HCT116 (cell line): ENCODE measurements at regions not wholly inside any gene's neighbourhood (a gene's known extent, or its start where the extent isn't known, plus 50 kb on each side); places are given as distances from the start of the nearest gene placed in this dataset.

Experiments
- ATAC-seq: fragments of 200-7000 bp; cut with Tn5 transposase; 2 replicates; pipeline ENCODE4 v1.9.1; 2020; ENCODE audit warnings: mild to moderate bottlenecking, moderate library complexity
- BruUV-seq: library from RNA; stranded (reverse); fragments of 400-500 nt; replicated peaks from 2 replicates; lab custom pipeline; 2021; lab: Mats Ljungman, UMichigan
- CTCF ChIA-PET: fragments of 300-600 bp; sonication (Branson Sonifier 250); formaldehyde crosslinking; loops from one replicate; lab custom pipeline; 2021; ENCODE audit warnings: antibody characterized with exemption; lab: Charles Lee
- POLR2A ChIA-PET: fragments of 300-600, 350-600 bp; sonication (Branson Sonifier 250); formaldehyde crosslinking; loops from one replicate; lab custom pipeline; 2021; ENCODE audit warnings: antibody characterized with exemption; lab: Charles Lee
- RAD21 ChIA-PET, 2 experiments: fragments of 300-600 bp; sonication (Branson Sonifier 250); formaldehyde crosslinking; loops; one replicate each; lab custom pipeline; 2023; ENCODE audit warnings: low total read pairs in 2 of 2; ENCODE audit not compliant: uncharacterized antibody in 2 of 2, unreplicated experiment in 2 of 2, low non-redundant PET in 1 of 2; lab: Charles Lee
- DNase-seq: peaks from one replicate; pipeline ENCODE4 v3.0.0-alpha.2; 2010; ENCODE audit warnings: low read depth, low spot score
- H2AFZ ChIP-seq: fragments of 200-600 bp; shearing (Covaris generic), sonication (generic); 2 replicates; pipeline ENCODE4 v1.6.1; 2017; ENCODE audit warnings: low read depth, mixed run types, mixed read lengths, antibody characterized with exemption, low read length; ENCODE audit not compliant: poor library complexity, severe bottlenecking
- H3K27ac ChIP-seq: 2 replicates; pipeline ENCODE4 v1.5.1; 2012; ENCODE audit warnings: low read depth, low read length
- H3K27me3 ChIP-seq: fragments of 200-600 bp; sonication (generic); 2 replicates; pipeline ENCODE4 v1.6.1; 2016; ENCODE audit warnings: mixed run types, low read length, mixed read lengths; ENCODE audit not compliant: insufficient read depth
- H3K36me3 ChIP-seq, 2 experiments: fragments of 200-500 bp in 1 of 2; fragments of 200-600 bp in 1 of 2; sonication (Bioruptor generic) in 1 of 2; sonication (generic) in 1 of 2; 2 replicates each; pipeline versions ENCODE4 v1.5.1 to v1.6.1; 2014 to 2016; ENCODE audit warnings: low read length in 2 of 2, inconsistent platforms in 1 of 2, mixed read lengths in 1 of 2, mixed run types in 1 of 2; ENCODE audit not compliant: insufficient read depth in 2 of 2, control insufficient read depth in 1 of 2
- H3K4me1 ChIP-seq, 2 experiments: fragments of 200-600 bp in 1 of 2; sonication (generic) in 1 of 2; 2 replicates each; pipeline versions ENCODE4 v1.5.1 to v1.6.1; 2012 to 2017; ENCODE audit warnings: low read length in 2 of 2, inconsistent platforms in 1 of 2, mild to moderate bottlenecking in 1 of 2, mixed read lengths in 1 of 2, mixed run types in 1 of 2, moderate library complexity in 1 of 2; ENCODE audit not compliant: insufficient read depth in 2 of 2, control insufficient read depth in 1 of 2
- H3K4me2 ChIP-seq: fragments of 200-600 bp; sonication (generic); 2 replicates; pipeline ENCODE4 v1.6.1; 2017; ENCODE audit warnings: mixed run types, low read length, mixed read lengths
- H3K4me3 ChIP-seq, 2 experiments: fragments of 200-600 bp in 1 of 2; sonication (generic) in 1 of 2; replicated peaks in 1 of 2; 2 replicates each; pipeline ENCODE4 v1.5.1; 2011 to 2016; ENCODE audit warnings: low read length in 2 of 2, control low read depth in 1 of 2, low read depth in 1 of 2, mild to moderate bottlenecking in 1 of 2, mixed read lengths in 1 of 2, mixed run types in 1 of 2
- H3K79me2 ChIP-seq: fragments of 200-600 bp; sonication (generic); 2 replicates; pipeline ENCODE4 v1.6.1; 2017; ENCODE audit warnings: mild to moderate bottlenecking, mixed run types, low read length, moderate library complexity, mixed read lengths; ENCODE audit not compliant: insufficient read depth
- H3K9ac ChIP-seq: fragments of 200-600 bp; sonication (generic); 2 replicates; pipeline ENCODE4 v1.6.1; 2016; ENCODE audit warnings: low read length, mixed read lengths
- H3K9me2 ChIP-seq: fragments of 200-600 bp; sonication (generic), shearing (Covaris generic); 2 replicates; pipeline ENCODE4 v1.6.1; 2017; ENCODE audit warnings: mixed run types, mild to moderate bottlenecking, moderate library complexity; ENCODE audit not compliant: insufficient read depth
- H3K9me3 ChIP-seq, 2 experiments: fragments of 200-500 bp in 1 of 2; fragments of 200-600 bp in 1 of 2; sonication (Bioruptor generic) in 1 of 2; sonication (generic) in 1 of 2; 2 replicates each; pipeline ENCODE4 v1.6.1; 2014 to 2017; ENCODE audit warnings: low read length in 2 of 2, mixed read lengths in 2 of 2, inconsistent platforms in 1 of 2, low read depth in 1 of 2, mild to moderate bottlenecking in 1 of 2, mixed run types in 1 of 2, moderate library complexity in 1 of 2; ENCODE audit not compliant: control insufficient read depth in 1 of 2, insufficient read depth in 1 of 2
- H4K20me1 ChIP-seq: fragments of 200-600 bp; sonication (generic), shearing (Covaris generic); 2 replicates; pipeline ENCODE4 v1.6.1; 2017; ENCODE audit warnings: mixed run types, mild to moderate bottlenecking, moderate library complexity; ENCODE audit not compliant: insufficient read depth
- CEBPB ChIP-seq: IDR thresholded peaks from 2 replicates; pipeline ENCODE4 v1.6.1; 2012; ENCODE audit warnings: low read depth
- ELF1 ChIP-seq: IDR thresholded peaks from 2 replicates; pipeline ENCODE4 v1.6.1; 2012; ENCODE audit warnings: low read depth, borderline replicate concordance
- EZH2 ChIP-seq: fragments of 200-600 bp; sonication (generic); IDR thresholded peaks from 2 replicates; pipeline ENCODE4 v1.6.1; 2017; ENCODE audit warnings: antibody characterized with exemption, mixed run types
- EZH2phosphoT487 ChIP-seq: fragments of 200-600 bp; IDR thresholded peaks from 2 replicates; pipeline ENCODE4 v1.6.1; 2018; ENCODE audit warnings: antibody characterized with exemption, borderline replicate concordance
- FOSL1 ChIP-seq: IDR thresholded peaks from 2 replicates; pipeline ENCODE4 v1.6.1; 2012; ENCODE audit warnings: low read depth
- JUND ChIP-seq: IDR thresholded peaks from 2 replicates; pipeline ENCODE4 v1.6.1; 2012
- POLR2A ChIP-seq: IDR thresholded peaks from 2 replicates; pipeline ENCODE4 v1.7.0; 2011; ENCODE audit warnings: borderline replicate concordance; ENCODE audit not compliant: insufficient read depth, insufficient read length; ENCODE audit errors: extremely low read depth
- SP1 ChIP-seq: IDR thresholded peaks from 2 replicates; pipeline ENCODE4 v1.6.1; 2012; ENCODE audit warnings: low read depth
- SRF ChIP-seq: IDR thresholded peaks from 2 replicates; pipeline ENCODE4 v1.6.1; 2012; ENCODE audit warnings: low read depth
- YY1 ChIP-seq: IDR thresholded peaks from 2 replicates; pipeline ENCODE4 v1.6.1; 2011; ENCODE audit warnings: low read length, low read depth, moderate library complexity, mild to moderate bottlenecking; ENCODE audit not compliant: insufficient replicate concordance; ENCODE audit errors: extremely low read depth
- ZBTB33 ChIP-seq: IDR thresholded peaks from 2 replicates; pipeline ENCODE4 v1.6.1; 2011; ENCODE audit warnings: mild to moderate bottlenecking, low read length, moderate library complexity; ENCODE audit not compliant: insufficient replicate concordance; ENCODE audit errors: extremely low read depth
- ZNF274 ChIP-seq: fragments of 200-500 bp; sonication (Bioruptor generic); IDR thresholded peaks from 2 replicates; pipeline ENCODE4 v1.6.1; 2014; ENCODE audit warnings: mild to moderate bottlenecking, low read depth, low read length, inconsistent platforms
- intact Hi-C: fragments of 100-400 bp; cut with micrococcal nuclease; formaldehyde crosslinking; loops from 2 replicates; pipeline ENCODE4 v1.10.0; 2022
- TF ChIP-seq, protein P1 (sequence below): IDR thresholded peaks from 2 replicates; pipeline ENCODE4 v1.6.1; 2012; ENCODE audit warnings: low read depth
- TF ChIP-seq, protein P2 (sequence below): IDR thresholded peaks from 2 replicates; pipeline ENCODE4 v1.6.1; 2012
- TF ChIP-seq, protein P3 (sequence below): IDR thresholded peaks from 2 replicates; pipeline ENCODE4 v1.6.1; 2012

DNA sequence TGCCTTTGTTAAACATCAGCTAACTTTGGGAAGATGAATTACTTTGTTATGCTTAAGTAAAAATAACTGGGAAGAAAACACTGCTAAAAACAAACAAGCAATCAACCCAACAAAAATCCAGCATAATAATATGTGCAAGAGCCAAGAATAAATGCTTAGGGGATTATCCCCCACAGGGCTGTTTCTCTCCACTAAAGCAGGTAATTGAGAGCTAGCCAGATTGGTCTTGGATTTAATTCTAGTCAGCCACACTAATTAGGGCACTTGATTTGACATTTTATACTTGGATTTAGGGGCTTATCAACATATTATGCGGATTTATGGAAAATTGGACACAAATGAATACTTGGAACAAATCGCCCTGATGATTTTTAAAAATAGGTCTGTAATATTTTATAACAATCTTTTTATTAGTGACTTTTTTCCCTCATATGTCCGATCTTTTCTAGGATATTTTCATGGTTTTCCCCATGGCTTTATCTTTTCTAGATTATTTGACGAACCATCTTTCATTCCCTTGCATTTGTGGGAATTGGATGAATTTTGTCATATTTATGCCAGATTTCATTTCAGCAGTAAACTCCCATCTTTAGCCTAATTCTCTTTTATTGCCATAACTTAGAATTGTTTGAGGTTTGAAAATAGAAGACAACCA lies 199.1 kb upstream of the NXPH2 start:
- DNase-seq (no peak), ATAC-seq (no peak)
- ChIA-PET CTCF (no interaction called here), POLR2A (no interaction called here), RAD21 (no interaction called here)
- Histone ChIP-seq H3K36me3 (no peaks in the 10 kb centered on the region), H3K79me2 (no peaks in the 10 kb centered on the region), H3K4me1 (no peaks in the 10 kb centered on the region), H3K9me3 (no peaks in the 10 kb centered on the region), H2AFZ (no peak overlapping the region), H3K9me2 (peaks cover 2% of the 10 kb centered on the region; the same call in 1 of the 2 replicates), H3K27me3 (no peaks in the 10 kb centered on the region), H3K9ac (no peak overlapping the region), H4K20me1 (no peaks in the 10 kb centered on the region), H3K4me3 (no peak overlapping the region), H3K27ac (no peak overlapping the region), H3K4me2 (no peak overlapping the region)
- no TSS peak for BruUV-seq
- no peak for TF ChIP-seq ZNF274
- TF ChIP-seq, protein P1, sequence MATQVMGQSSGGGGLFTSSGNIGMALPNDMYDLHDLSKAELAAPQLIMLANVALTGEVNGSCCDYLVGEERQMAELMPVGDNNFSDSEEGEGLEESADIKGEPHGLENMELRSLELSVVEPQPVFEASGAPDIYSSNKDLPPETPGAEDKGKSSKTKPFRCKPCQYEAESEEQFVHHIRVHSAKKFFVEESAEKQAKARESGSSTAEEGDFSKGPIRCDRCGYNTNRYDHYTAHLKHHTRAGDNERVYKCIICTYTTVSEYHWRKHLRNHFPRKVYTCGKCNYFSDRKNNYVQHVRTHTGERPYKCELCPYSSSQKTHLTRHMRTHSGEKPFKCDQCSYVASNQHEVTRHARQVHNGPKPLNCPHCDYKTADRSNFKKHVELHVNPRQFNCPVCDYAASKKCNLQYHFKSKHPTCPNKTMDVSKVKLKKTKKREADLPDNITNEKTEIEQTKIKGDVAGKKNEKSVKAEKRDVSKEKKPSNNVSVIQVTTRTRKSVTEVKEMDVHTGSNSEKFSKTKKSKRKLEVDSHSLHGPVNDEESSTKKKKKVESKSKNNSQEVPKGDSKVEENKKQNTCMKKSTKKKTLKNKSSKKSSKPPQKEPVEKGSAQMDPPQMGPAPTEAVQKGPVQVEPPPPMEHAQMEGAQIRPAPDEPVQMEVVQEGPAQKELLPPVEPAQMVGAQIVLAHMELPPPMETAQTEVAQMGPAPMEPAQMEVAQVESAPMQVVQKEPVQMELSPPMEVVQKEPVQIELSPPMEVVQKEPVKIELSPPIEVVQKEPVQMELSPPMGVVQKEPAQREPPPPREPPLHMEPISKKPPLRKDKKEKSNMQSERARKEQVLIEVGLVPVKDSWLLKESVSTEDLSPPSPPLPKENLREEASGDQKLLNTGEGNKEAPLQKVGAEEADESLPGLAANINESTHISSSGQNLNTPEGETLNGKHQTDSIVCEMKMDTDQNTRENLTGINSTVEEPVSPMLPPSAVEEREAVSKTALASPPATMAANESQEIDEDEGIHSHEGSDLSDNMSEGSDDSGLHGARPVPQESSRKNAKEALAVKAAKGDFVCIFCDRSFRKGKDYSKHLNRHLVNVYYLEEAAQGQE = no peak
- TF ChIP-seq, protein P2, sequence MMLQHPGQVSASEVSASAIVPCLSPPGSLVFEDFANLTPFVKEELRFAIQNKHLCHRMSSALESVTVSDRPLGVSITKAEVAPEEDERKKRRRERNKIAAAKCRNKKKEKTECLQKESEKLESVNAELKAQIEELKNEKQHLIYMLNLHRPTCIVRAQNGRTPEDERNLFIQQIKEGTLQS = no peak
- no peak for TF ChIP-seq ELF1
- TF ChIP-seq SP1 = no peak
- TF ChIP-seq, protein P3, sequence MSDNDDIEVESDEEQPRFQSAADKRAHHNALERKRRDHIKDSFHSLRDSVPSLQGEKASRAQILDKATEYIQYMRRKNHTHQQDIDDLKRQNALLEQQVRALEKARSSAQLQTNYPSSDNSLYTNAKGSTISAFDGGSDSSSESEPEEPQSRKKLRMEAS = no peak
- no peak for TF ChIP-seq EZH2
- TF ChIP-seq ZBTB33 = no peak
- no peak for TF ChIP-seq POLR2A
- TF ChIP-seq EZH2phosphoT487 = no peak
- no peak for TF ChIP-seq YY1
- TF ChIP-seq FOSL1 = no peak
- no peak for TF ChIP-seq CEBPB
- no peak for TF ChIP-seq SRF
- no peak for TF ChIP-seq JUND
- intact Hi-C loops = no loop called here
